HepG2 (cell line): ENCODE measurements at regions not wholly inside any gene's neighbourhood (a gene's known extent, or its start where the extent isn't known, plus 50 kb on each side); places are given as distances from the start of the nearest gene placed in this dataset.

Experiments used
- GZF1 ChIP-seq: sonication (generic); formaldehyde crosslinking; IDR thresholded peaks from 2 replicates; pipeline ENCODE4 v1.5.1; 2020; ENCODE audit warnings: mild to moderate bottlenecking, missing genetic modification reagents
- NR2F6 ChIP-seq, 2 experiments: IDR thresholded peaks; 2 replicates each; pipeline ENCODE4 v1.6.1; 2016; ENCODE audit warnings: antibody characterized with exemption in 1 of 2, mild to moderate bottlenecking in 1 of 2
- RFX1 ChIP-seq: fragments of 450-650 bp; IDR thresholded peaks from 2 replicates; pipeline ENCODE4 v1.6.1; 2017
- ZC3H13 ChIP-seq: sonication (generic); formaldehyde crosslinking; IDR thresholded peaks from 2 replicates; pipeline ENCODE4 v1.8.1; 2023; ENCODE audit warnings: mild to moderate bottlenecking, missing genetic modification reagents, moderate library complexity
- ZNF124 ChIP-seq: sonication (generic); formaldehyde crosslinking; IDR thresholded peaks from 2 replicates; pipeline ENCODE4 v1.4.0; 2020; ENCODE audit warnings: missing genetic modification reagents
- ZNF530 ChIP-seq: sonication (generic); formaldehyde crosslinking; IDR thresholded peaks from 2 replicates; pipeline ENCODE4 v1.5.0; 2020; ENCODE audit warnings: low read depth, mild to moderate bottlenecking, missing genetic modification reagents
- ZSCAN21 ChIP-seq: sonication (generic); formaldehyde crosslinking; IDR thresholded peaks from 2 replicates; pipeline ENCODE4 v1.8.0; 2022; ENCODE audit warnings: mild to moderate bottlenecking, missing genetic modification reagents, moderate library complexity, borderline replicate concordance
- TF ChIP-seq, protein P1 (sequence below): sonication (generic); formaldehyde crosslinking; IDR thresholded peaks from 2 replicates; pipeline ENCODE4 v1.4.0; 2020; ENCODE audit warnings: missing genetic modification reagents
- TF ChIP-seq, protein P2 (sequence below): sonication (generic); formaldehyde crosslinking; IDR thresholded peaks from 2 replicates; pipeline ENCODE4 v1.9.0; 2021; ENCODE audit warnings: missing genetic modification reagents, borderline replicate concordance
- TF ChIP-seq, protein P3 (sequence below): sonication (generic); formaldehyde crosslinking; IDR thresholded peaks from 2 replicates; pipeline ENCODE4 v1.5.0; 2020; ENCODE audit warnings: mild to moderate bottlenecking, missing genetic modification reagents
- TF ChIP-seq, protein P4 (sequence below): sonication (generic); formaldehyde crosslinking; IDR thresholded peaks from 2 replicates; pipeline ENCODE4 v1.8.0; 2022; ENCODE audit warnings: mild to moderate bottlenecking, missing genetic modification reagents, moderate library complexity

DNA sequence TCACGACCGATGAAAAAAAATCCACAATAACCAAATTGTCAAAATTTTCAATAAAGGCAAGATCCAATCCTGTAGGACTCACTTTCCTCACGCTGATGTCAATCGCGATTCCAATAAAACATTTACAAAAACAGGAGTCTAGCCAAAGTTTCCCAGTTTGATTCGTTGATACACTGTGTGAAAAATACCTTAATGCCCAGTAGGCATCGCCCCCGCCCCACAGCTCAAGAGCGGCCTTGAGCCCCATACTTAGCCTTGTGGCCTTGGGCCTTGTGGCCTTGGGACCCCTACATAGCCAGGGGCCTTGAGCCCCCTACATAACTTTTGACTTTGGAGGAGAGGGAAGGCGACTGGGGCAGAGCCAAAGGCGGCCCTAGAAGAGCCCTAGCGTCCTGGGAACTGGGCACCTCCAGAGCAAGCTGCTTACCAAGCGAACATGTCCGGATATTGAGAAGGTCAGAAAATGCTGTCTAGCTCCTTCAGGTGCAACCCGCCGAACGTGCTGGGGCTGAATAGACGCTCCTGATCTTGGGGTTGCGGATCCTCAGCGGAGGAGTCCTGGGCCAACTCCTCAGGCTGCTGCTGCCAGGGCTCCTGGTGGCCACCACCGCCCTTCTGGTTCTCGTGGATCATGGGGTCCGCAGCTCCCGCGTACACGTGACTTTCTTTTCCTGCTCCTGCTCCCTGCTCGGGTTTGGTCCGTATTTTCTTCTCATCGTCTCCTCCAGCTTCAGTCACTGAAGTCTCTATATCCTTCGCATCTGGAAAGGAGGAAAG lies 62.9 kb downstream of the RHOXF2B start (continued):
- TF ChIP-seq, protein P1, sequence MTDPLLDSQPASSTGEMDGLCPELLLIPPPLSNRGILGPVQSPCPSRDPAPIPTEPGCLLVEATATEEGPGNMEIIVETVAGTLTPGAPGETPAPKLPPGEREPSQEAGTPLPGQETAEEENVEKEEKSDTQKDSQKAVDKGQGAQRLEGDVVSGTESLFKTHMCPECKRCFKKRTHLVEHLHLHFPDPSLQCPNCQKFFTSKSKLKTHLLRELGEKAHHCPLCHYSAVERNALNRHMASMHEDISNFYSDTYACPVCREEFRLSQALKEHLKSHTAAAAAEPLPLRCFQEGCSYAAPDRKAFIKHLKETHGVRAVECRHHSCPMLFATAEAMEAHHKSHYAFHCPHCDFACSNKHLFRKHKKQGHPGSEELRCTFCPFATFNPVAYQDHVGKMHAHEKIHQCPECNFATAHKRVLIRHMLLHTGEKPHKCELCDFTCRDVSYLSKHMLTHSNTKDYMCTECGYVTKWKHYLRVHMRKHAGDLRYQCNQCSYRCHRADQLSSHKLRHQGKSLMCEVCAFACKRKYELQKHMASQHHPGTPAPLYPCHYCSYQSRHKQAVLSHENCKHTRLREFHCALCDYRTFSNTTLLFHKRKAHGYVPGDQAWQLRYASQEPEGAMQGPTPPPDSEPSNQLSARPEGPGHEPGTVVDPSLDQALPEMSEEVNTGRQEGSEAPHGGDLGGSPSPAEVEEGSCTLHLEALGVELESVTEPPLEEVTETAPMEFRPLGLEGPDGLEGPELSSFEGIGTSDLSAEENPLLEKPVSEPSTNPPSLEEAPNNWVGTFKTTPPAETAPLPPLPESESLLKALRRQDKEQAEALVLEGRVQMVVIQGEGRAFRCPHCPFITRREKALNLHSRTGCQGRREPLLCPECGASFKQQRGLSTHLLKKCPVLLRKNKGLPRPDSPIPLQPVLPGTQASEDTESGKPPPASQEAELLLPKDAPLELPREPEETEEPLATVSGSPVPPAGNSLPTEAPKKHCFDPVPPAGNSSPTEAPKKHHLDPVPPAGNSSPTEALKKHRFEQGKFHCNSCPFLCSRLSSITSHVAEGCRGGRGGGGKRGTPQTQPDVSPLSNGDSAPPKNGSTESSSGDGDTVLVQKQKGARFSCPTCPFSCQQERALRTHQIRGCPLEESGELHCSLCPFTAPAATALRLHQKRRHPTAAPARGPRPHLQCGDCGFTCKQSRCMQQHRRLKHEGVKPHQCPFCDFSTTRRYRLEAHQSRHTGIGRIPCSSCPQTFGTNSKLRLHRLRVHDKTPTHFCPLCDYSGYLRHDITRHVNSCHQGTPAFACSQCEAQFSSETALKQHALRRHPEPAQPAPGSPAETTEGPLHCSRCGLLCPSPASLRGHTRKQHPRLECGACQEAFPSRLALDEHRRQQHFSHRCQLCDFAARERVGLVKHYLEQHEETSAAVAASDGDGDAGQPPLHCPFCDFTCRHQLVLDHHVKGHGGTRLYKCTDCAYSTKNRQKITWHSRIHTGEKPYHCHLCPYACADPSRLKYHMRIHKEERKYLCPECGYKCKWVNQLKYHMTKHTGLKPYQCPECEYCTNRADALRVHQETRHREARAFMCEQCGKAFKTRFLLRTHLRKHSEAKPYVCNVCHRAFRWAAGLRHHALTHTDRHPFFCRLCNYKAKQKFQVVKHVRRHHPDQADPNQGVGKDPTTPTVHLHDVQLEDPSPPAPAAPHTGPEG (CRISPR knock-in tag) = no peak
- TF ChIP-seq ZNF124 (CRISPR knock-in tag) (no peak), ZSCAN21 (no peak), GZF1 (CRISPR knock-in tag) (no peak), RFX1 (no peak), ZNF530 (CRISPR knock-in tag) (no peak), ZC3H13 (CRISPR knock-in tag) (no peak), NR2F6 (IDR thresholded peaks at IDR 0.05) (no peak), NR2F6 (CRISPR knock-in tag; IDR thresholded peaks at IDR 0.05) (no peak)
- TF ChIP-seq, protein P2, sequence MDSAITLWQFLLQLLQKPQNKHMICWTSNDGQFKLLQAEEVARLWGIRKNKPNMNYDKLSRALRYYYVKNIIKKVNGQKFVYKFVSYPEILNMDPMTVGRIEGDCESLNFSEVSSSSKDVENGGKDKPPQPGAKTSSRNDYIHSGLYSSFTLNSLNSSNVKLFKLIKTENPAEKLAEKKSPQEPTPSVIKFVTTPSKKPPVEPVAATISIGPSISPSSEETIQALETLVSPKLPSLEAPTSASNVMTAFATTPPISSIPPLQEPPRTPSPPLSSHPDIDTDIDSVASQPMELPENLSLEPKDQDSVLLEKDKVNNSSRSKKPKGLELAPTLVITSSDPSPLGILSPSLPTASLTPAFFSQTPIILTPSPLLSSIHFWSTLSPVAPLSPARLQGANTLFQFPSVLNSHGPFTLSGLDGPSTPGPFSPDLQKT = no peak
- TF ChIP-seq, protein P3, sequence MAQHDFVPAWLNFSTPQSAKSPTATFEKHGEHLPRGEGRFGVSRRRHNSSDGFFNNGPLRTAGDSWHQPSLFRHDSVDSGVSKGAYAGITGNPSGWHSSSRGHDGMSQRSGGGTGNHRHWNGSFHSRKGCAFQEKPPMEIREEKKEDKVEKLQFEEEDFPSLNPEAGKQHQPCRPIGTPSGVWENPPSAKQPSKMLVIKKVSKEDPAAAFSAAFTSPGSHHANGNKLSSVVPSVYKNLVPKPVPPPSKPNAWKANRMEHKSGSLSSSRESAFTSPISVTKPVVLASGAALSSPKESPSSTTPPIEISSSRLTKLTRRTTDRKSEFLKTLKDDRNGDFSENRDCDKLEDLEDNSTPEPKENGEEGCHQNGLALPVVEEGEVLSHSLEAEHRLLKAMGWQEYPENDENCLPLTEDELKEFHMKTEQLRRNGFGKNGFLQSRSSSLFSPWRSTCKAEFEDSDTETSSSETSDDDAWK (CRISPR knock-in tag) = no peak
- TF ChIP-seq, protein P4, sequence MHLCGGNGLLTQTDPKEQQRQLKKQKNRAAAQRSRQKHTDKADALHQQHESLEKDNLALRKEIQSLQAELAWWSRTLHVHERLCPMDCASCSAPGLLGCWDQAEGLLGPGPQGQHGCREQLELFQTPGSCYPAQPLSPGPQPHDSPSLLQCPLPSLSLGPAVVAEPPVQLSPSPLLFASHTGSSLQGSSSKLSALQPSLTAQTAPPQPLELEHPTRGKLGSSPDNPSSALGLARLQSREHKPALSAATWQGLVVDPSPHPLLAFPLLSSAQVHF (CRISPR knock-in tag) = no peak
- TF ChIP-seq, all 625 proteins: peak for 0
